ENCODE measurements at regions not wholly inside any gene's neighbourhood (a gene's known extent, or its start where the extent isn't known, plus 50 kb on each side); places are given as distances from the start of the nearest gene placed in this dataset.
"Not testable (repeated sequence)": the region's sequence is repeated elsewhere in the genome, so short reads cannot be mapped to it uniquely, and the experiment has no call there.

DNA sequence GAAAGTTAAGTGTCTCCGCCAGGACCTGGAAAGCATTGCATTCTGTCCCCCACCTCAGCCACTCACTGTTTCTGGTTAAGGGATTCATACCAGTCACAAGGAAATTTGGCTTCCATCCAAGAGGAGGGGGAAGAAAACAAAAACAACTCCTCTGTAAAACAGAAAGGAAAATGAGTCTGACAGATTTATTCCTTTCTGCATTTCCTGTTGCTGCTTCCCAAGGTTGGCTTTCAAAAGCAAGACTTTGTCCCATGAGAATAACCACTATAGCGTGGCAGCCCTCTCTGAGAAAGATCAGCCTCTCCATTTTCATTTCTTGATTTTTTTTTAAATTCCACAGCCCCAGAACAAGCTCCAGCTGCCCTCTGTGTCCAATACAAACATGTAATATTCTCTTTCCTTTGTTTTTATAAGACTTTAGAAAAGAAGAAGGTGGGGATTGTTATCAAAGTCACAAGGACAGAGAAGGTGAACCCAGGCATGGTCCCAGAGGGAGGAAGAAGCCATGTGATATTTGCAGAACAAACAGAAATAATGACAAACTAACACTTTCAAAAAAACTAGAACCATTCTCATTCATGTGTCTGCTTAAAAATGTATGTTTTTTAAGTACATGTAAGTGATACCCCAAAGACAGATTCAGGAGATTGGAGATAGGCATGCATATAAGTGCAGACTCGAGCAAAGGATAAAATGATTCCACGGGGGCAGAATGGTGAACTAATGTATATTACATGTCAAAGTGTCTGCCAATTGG, 90.7 kb upstream of the DCLK2 start:
- FAIRE-seq: no peak

- FAIRE-seq: no peak
These were observed 90.2 kb upstream of the DCLK2 start for GRCh38 chr4:149988087-149988410.

- no peak for FAIRE-seq
These were observed 85.2 kb upstream of the DCLK2 start for GRCh38 chr4:149993030-149993429.

- FAIRE-seq: no peak
These were observed 83.0 kb upstream of the DCLK2 start for GRCh38 chr4:149995134-149995756.

GRCh38 chr4:149997881-149998421, 80.3 kb upstream of the DCLK2 start:
- no peak for FAIRE-seq

DNA sequence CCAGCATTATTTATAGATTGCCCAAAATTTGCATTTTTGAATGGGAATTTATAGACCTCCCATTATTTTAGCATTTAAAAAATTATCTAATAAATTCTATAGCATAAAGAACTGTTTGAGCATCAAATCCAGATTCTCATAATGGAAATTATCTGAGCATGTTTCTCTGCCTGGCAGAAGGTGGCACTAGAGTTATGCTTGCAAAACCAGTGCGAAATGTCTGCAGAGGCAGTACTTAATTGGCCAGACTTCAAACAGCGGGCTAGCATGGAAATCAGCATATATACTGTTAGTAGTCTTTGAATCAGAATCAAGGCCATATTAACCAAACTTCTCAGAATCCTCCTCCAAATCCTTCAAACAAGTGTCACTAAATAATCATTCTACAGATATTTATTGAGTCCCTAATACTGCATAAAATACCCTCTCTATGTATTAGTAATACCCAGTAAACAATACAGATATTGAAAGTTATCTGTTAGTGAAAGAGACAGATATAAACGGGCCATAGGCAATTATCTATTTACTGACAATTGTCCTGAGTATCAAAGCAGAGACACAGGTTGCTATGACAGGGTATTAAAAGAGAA, 78.7 kb upstream of the DCLK2 start:
- FAIRE-seq: peak; percentile 72

GRCh38 chr4:150001815-150002214, 76.4 kb upstream of the DCLK2 start:
- FAIRE-seq: no peak

GRCh38 chr4:150002561-150002960, 75.7 kb upstream of the DCLK2 start:
- no peak for FAIRE-seq

- FAIRE-seq: no peak
These were observed 73.8 kb upstream of the DCLK2 start for GRCh38 chr4:150004481-150004880.

DNA sequence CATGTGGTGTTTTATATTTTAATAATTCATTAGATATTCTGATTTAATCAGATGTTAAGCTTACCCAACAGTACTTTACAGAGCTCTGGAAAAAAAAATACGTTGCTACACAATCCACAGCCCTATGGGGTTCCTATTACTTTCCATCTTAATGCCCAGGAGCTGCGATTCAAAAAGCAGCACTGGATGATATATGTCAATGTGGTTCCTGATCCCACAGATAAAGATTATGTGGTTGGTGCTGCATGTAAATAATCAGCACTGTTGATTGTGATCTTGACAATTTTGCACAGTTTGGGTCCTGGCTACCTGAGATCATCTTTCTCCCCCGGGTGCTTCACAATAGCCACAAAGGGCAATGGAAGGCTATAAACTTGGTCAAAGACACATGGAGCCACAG, 72.7 kb upstream of the DCLK2 start:
- FAIRE-seq: no peak

GRCh38 chr4:150006197-150006596, 72.0 kb upstream of the DCLK2 start:
- FAIRE-seq: no peak

DNA sequence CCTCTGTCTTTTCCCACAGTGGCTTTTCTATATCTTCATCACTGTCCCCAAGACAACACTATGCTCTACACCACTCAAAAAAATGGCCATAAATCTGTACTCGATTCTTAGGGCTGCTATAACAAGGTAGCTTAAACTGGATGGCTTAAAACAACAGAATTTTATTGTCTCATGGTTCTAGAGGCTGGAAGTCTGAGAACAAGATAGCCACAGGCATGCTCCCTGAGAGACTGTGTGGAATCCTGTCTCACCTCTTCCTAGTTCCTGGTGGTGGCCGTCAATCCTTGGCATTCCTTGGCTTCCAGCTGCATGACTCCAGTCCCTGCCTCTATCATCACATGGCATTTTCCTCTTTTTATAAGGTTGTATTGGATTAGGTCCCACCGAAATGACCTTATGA, 70.7 kb upstream of the DCLK2 start:
- no peak for FAIRE-seq

DNA sequence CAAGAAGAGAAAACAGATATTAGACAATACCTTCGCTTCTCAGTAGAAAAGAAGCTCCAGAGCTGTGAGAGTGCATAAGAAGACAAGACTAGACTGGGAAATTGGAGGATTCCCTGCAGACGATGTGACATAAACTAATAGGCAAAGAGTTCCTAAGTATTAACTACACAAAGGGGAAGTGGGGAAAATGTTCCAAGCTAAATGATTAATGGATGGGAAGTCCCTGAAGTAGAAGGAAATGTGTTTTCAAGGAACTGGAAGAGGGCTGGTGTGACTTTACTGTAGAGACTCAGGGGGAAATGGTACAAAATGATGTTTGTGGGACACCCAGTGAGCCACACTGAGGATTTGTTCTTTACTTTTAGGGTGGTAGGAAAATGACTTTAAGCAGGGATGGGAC, 69.7 kb upstream of the DCLK2 start:
- no peak for FAIRE-seq

DNA sequence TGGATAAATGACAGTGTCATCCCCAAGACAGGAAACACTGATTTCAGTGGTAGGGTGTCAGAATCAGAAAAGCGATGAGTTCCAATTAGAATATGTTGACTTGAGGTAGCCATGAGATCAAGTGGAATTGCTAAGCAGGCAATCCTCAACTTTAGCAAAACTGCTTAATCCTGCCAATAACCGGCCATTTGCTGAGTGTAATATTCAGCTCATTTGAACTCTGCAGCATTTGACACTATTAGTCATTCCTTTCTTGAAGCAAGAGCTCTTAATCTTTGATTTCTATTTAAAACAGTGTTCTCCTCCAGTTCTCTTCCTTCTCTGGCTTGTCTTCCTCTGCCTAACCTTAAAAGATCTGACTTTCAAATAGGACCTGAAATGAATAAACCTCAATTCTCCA, 68.7 kb upstream of the DCLK2 start:
- FAIRE-seq: no peak

DNA sequence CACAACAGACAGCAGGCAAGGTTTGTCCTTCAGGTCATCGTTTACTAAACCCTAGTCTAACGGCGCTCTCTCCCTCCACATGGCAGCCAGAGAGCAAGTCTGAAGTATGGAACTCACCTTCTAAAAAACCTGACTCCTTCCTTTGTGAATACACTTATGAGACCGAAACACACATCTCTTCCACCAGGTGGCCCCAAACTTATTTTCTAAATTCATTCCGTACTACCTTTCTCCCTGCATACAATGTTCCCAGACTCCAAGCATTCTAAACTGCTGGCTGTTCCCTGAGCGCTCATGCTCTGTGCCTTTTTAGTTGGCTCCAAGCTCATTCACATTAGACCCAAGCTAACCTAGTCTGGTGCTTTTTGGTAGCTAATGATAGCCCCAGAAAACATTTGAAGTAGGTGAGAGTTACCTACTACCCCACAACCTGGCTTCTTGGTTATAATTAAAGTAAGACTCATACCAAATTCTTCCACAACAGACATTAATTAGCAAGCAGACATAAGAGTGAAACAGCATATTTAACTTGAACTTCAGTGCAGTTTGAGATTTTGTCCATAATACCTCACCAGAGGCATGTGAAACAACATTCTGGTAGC, 67.6 kb upstream of the DCLK2 start:
- FAIRE-seq: peak; percentile 68

- no peak for FAIRE-seq
These were observed 65.3 kb upstream of the DCLK2 start for GRCh38 chr4:150012851-150013360.

DNA sequence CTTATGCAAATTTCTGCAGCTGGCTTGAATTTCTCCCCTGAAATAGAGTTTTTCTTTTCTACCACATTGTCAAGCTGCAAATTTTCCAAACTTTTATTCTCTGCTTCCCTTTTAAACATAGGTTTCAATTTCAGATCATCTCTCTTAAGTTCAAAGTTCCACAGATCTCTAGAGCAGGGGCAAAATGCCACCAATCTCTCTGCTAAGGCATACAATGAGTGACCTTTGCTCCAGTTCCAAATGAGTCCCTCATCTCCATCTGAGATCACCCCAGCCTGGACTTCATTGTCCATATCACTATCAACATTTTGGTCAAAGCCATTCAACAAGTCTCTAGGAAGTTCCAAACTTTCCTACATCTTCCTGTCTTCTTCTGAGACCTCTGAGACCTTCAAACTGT, 62.3 kb upstream of the DCLK2 start:
- not testable (repeated sequence) for FAIRE-seq

GRCh38 chr4:150016621-150017020, 61.6 kb upstream of the DCLK2 start:
- not testable (repeated sequence) for FAIRE-seq

- no peak for FAIRE-seq
These were observed 60.0 kb upstream of the DCLK2 start for GRCh38 chr4:150018257-150018656.

- no peak for FAIRE-seq
These were observed 56.8 kb upstream of the DCLK2 start for GRCh38 chr4:150021483-150021882.

GRCh38 chr4:150023489-150023888, 54.8 kb upstream of the DCLK2 start:
- no peak for FAIRE-seq

DNA sequence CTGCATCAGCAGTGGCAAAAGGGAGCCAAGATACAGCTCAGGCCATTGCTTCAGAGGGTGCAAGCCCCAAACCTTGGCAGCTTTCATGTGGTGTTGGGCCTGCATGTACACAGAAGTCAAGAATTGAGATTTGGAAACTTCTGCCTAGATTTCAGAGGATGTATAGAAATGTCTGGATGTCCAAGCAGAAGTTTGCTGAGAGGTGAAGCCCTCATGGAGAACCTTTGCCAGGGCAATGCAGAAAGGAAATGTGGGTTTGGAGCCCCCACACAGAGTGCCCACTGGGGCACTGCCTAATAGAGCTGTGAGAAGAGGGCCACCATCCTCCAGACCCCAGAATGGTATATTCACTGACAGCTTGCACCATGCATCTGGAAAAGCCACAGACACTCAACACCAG, 51.3 kb upstream of the DCLK2 start:
- not testable (repeated sequence) for FAIRE-seq

Data from G401.6 (cell line).